Stimulated activated CD4-positive, alpha-beta T cell treated with anti-CD3 and anti-CD28 coated beads, Interleukin-2, amount 100 ng/mL, for 24 hours (primary cell): ENCODE measurements at regions not wholly inside any gene's neighbourhood (a gene's known extent, or its start where the extent isn't known, plus 50 kb on each side); places are given as distances from the start of the nearest gene placed in this dataset.
"Not testable (repeated sequence)": the region's sequence is repeated elsewhere in the genome, so short reads cannot be mapped to it uniquely, and the experiment has no call there.

Experiments used
- DNase-seq, 2 donors: peaks; one replicate each; pipeline ENCODE4 v3.0.0-alpha.2; 2020

DNA sequence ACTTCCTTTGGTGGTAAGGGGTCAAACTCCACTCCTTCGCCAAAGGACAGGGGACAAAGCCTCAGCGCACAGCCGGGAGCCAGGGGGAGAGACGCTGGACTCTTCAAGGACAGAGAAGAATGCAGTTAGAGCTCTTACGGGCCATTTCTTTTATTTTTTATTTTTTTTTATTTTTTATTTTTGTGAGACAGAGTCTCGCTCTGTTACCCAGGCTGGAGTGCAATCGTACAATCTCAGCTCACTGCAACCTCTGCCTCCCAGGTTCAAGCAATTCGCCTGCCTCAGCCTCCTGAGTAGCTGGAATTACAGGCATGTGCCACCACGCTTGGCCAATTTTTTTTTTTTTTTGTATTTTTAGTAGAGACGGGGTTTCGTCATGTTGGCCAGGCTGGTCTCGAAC is 93.2 kb upstream of the RPH3AL start, which contains the start of gene RFLNB:
Gene RFLNB (minus strand): TSS at position 101 of the 400 bp plus-strand sequence.
- not testable (repeated sequence) for DNase-seq

DNA sequence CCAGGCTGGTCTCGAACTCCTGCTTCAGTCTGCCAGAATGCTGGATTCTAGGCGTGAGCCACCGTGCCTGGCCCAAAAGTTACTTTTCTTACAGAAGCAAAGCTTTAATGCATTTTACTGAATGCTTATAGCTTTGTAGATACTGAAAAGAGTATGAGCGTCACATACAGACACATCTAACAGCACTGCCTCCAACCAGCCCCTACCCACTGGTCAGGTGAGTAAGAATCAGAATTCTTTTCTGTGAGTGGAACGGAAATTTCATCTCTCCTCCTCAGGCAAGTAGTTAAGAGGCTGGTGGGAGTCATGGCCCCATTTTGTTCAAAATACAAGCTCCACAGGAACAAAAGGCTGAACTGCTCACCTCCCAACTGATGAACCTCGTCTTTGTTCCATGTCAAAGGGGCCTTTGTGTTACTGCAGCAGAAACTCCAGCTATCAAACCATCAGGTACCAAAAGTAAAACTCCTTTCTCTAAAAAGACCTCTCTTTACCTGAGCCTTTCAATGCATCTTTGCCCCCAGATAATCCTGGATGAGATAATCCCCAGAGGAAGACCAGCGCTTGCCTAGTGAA is 92.4 kb upstream of the RPH3AL start:
- DNase-seq: no peak

DNA sequence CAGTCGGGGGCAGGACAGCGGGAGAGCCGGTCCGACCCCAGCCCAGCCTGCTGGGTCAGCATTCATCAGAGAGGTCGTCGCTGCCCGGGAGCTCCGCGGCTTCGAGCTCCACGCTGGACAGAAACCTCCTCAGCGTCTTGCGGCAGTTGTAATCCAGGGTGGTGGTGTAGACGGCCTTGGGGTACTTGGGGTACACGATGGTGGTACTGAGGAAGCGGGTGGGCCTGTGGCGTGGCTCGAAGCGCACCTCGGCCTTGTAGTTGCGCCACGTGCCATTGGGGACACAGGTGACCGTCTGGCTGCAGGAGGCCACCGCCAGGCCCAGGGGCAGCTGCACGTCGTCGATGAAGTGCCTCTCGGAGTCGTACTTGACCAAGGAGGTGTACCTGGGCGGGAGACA is 90.5 kb upstream of the RPH3AL start:
- no peak for DNase-seq

DNA sequence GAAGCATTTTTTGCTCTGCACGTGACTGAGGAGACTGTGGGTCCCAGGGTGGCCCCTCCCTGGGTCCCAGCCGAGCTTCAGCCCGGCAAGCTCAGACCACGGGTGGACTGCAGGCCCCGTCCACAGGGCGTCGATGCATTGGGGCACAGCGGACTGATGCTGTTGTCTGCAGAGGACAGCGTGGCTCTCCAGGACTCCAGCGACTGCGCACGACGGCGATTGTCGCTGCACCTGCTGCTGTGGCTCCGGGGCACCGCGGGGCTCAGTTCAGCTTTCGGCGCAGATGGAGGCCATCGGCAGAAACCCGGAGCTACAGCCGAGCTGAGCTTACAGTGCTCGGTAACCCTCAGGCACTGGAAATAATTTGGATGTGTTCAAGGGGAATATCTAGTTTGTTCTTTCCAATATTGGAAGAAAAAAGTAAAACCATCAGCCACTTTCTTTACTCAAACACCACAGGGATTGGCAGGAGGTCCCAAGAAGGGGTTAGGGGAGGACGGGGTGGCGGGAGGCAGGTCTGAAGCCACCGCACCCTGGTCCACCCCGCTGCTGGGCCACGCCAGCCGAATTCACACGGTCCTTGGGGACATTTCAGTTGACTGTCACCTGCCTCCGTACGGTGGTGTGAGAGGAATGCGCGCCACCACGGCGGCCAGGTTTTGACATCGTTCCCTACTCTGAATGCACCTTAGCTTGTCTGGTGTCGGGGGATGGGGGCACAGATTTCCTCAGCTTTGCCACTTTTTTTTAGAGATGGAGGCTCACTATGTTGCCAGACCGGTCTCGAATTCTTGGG is 88.7 kb upstream of the RPH3AL start:
- no peak for DNase-seq

DNA sequence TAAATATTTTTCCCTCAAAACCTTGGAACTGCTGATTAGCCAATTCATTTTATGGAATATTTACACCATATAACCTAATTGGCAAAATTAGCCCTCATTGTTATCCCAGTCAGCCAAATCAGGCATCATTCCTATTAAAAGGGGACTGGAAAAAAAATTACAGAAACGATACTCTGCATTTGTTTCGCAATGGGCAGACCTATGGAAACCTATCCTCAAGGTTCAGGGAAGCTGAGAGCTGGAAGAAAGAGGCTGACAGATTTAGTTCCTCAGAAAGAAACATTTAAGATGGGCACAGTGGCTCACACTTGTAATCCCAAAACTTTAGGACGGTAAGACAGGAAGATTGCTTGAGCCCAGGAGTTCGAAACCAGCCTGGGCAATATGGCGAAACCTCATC is 85.6 kb upstream of the RPH3AL start:
- DNase-seq: no peak

DNA sequence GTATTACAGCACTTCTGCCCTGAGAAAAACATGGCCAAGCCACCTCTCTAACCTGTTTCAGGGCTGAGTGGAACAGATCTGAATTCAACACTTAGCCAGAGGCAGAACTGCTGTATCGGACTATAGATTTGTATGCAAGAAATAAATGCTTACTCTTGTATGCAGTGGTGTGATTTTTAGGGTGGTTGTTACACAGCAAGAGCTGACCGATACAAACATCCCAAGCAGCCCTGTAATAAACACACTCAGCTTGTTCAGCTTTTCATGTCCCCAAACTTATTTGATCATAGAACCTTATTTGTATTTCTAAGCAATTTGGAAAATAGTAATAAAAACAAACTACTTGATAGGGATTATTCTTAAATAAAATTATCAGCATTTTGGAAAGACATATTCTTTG is 84.9 kb upstream of the RPH3AL start:
- no peak for DNase-seq

DNA sequence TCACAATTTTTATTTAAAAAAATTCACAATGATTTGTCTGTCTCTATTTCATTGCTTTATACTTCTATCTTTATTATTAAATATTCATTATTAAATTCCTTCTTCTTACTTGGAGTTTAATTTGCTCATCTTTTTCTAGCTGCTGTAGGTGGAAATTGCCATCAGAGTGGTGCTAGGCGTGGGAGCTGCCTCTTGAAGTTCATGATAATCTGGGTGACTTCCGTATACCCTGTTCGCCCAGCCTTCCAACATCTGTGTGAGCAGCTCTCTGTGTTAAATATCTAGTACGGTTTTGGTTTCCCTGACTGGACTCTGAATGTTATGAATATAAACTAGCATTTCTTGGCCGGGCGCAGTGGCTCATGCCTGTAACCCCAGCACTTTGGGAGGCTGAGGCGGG is 84.0 kb upstream of the RPH3AL start:
- no peak for DNase-seq

DNA sequence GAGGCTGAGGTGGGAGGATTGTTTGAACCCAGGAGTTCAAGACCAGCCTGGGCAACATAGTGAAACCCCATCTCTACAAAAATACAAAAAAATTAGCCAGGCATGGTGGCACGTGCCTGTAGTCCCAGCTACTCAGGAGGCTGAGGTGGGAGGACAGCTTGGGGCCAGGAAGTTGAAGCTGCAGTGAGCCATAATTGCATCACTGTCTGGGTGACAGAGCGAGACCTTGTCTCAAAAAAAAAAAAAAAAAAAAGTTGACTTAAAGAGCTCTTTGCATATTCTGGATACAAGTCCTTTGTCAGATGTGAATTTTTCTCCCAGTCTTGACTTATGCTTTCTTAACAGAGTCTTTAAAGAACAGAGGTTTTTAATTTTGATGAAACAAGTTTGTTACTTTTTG is 79.9 kb upstream of the RPH3AL start:
- not testable (repeated sequence) for DNase-seq

DNA sequence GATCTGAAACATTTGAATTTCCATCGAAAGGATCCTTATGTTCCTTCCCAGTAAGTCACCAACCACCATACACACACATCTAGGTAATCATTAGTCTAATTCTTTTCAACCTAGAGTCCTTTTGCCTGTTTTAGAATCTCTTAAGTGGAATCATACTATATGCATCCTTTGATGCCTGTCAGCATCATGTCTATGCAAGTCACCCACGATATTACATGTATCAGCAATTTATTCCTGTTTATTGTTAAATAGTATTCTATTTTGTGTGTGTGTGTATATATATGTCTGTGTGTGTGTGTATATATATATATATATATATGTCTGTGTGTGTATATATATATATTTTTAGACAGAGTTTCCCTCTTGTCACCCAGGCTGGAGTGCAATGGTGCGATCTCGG is 78.9 kb upstream of the RPH3AL start:
- DNase-seq: no peak

DNA sequence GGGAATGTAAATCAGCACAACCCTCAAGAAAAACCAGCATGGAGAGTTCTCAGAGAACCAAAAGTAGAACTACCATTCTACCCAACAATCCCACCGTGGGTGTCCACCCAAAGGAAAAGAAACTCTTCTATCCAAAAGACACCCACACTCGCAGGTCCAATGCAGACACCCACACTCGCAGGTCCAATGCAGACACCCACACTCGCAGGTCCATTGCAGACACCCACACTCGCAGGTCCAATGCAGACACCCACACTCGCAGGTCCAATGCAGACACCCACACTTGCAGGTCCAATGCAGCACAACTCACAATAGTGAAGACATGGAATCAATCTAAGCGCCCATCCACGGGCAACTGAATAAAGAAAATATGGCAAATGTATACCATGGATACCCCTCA is 77.0 kb upstream of the RPH3AL start:
- no peak for DNase-seq

DNA sequence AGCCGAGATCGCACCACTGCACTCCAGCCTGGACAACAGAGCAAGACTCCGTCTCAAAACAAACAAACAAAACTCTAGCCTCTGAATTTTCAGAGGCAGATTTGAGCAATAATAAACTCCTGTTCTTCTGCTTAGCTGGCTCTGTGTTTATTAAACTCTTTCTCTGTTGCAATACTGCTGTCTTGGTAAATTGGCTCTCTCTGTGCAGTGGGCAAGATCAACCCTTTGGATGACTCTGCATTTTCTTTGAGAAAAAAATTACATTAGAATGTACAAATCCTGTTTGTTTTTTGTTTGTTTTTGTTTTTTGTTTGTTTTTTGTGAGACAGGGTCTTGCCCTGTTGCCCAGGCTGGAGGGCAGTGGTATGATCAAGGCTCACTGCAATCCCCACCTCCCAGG is 75.8 kb upstream of the RPH3AL start:
- DNase-seq: no peak

DNA sequence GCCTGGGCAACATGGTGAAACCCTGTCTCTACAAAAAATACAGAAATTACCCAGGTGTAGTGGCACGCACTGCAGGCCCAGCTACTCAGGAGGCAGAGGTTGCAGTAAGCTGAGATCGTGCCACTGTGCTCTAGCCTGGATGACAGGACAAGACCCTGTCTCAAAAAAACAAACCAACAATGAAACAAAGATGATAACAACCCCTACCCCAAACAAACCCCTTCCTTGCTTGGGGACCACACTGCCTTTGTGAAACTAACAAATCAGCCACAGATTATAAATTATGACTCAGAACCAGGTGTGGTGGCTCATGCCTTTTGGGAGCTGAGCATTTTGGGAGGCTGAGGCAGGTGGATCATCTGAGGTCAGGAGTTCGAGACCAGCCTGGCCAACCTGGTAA is 75.3 kb upstream of the RPH3AL start:
- DNase-seq: no peak

DNA sequence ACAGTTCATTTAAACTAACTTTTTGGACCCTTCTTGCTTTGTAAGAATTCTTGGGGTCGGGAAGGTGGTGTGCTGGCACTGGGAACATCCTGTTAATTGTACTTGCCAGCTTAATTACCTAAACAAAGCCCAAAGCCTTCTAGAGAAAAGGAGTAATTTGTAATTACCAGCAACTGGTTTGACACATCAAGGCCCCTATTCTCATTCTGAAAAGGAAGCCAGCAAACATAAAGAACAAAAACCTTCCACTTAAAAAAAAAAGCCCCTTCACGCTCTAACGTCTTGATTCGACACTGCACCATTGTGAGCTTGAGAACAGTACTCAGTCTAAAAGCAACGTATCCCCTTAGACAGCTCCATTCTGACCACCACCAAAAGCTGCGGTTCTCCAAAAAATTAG is 74.7 kb upstream of the RPH3AL start:
- DNase-seq: no peak

DNA sequence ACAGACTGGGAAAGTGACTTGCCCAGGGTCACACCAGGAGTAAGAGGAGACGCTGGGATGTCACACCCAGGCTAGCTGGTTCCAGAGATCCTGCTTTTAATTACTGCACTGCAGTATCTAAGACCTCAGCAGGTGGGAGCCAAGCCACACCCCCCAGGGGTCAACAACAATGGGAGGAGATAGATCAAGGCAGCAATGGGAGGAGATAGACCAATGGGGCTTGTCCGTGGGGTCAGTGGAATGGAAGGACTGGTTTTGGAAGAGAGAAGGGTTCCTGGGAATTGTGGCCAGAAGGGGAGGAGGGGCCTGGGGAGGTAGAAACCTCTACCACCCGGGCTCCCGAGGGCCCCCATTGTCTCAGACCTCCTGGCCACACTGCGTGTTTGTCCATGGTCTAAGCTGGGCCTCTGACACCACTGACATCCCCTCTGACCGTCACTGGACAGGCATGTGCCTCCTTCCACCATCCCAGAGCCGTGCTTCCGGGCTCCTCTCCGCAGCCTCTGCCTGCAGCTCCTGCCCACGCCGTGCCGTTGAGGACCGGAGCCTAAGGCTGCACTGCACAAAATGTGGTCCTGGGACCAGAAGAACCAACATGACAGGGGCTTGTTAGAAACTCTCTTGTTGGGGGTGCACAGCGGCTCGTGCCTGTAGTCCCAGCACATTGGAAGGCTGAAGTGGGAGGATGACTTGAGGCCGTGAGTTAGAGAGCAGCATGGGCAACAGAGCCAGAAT is 69.8 kb upstream of the RPH3AL start:
- DNase-seq: no peak

DNA sequence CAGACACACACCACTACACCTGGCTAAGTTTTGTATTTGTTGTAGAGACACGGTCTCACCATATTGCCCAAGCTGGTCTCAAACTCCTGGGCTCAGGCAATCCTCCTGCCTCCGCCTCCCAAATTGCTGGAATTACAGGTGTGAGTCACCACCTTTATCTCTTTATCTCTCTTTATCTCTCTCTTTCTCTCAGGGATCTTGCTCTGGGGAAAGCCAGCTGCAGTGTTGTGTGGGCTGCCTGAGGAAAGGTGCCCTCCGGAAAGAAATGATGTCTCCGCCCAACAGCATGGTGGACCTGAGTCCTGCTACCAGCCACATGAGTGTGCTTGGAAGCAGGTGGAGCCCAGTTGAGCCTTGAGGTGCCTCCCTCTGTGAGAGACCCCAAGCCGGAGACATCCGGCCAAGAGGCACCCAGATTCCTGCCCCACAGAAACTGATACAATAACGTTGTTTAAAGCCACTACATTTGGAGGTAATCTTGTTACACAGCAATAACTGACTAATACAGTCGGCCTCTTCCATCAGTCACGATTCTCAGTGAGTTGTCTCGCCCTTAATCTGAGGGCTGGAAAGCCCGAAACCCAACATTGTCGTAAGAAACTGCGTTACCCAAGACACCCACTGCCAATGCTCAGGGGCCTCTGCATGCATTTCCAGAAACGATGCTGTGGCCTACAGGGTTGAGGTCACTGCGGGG is 68.0 kb upstream of the RPH3AL start:
- no peak for DNase-seq

DNA sequence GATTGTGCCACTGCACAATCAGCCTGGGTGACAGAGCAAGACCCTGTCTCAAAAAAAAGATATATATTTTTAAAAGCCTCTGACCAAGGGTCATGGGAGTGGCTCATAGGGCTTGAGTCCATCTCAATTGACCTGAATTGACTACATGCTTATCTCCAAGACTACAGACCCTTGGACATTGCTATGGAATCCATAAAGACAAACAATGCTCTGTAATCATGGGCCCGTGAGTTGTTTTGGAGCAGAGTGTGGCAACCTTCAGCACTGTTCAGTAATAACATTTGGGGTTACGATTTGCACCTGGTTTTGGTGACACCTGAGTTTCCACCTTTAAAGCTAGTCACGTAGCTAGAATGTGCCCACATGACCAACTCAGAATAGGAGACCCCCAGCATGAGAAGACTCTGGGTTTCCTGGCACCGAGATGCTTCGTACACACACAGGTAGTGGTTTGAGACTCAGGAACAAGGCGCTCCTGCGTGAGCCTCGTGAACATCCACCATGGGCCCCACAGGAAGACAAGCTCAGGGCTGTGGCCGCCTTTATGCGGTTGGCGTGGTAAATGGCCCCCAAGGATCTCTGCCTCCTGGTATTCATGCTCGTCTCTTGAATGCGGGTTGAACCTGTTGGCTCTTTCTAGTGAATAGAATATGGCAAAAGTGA is 66.6 kb upstream of the RPH3AL start:
- no peak for DNase-seq

DNA sequence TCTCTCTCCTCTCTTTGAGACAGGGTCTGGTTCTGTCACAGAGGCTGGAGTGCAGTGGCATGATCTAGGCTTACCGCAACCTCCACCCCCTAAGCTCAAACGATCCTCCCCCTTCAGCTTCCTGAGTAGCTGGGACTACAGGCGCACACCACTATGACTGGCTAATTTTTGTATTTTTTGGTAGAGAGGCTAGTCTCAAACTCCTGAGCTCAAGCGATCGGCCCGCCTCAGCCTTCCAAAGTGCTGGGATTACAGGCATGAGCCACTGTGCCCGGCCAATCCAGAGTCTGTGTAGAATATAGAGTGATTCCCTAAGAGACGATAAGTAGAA is 65.8 kb upstream of the RPH3AL start:
- DNase-seq: peak in 1 of 2 donors; percentile 39

DNA sequence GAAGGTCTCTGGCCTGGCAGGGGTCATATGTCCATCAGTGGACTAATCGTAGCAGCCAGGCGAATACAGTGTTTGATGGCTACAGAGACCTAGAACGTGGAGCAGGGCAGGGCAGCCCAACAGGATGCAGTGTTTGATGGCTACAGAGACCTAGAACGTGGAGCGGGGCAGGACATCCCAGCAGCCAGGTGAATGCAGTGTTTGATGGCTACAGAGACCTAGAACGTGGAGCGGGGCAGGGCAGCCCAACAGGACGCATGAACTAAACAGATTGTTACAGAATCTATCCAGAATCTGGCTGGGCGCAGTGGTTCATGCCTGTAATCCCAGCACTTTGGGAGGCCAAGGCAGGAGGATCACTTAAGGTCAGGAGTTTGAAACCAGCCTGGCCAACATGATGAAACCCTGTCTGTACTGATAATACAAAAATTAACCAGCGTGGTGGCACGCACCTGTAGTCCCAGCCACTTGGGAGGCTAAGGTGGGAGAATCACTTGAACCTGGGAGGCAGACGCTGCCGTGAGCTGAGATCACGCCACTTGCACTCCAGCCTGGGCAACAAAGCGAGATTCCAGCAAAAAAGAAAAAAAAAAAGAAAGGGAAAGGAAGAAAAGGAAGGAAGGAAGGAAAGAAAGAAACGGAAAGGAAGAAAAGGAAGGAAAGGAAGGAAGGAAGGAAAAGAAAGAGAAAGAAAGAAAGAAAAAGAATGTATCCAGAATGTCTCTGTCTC is 65.2 kb upstream of the RPH3AL start:
- DNase-seq: no peak

DNA sequence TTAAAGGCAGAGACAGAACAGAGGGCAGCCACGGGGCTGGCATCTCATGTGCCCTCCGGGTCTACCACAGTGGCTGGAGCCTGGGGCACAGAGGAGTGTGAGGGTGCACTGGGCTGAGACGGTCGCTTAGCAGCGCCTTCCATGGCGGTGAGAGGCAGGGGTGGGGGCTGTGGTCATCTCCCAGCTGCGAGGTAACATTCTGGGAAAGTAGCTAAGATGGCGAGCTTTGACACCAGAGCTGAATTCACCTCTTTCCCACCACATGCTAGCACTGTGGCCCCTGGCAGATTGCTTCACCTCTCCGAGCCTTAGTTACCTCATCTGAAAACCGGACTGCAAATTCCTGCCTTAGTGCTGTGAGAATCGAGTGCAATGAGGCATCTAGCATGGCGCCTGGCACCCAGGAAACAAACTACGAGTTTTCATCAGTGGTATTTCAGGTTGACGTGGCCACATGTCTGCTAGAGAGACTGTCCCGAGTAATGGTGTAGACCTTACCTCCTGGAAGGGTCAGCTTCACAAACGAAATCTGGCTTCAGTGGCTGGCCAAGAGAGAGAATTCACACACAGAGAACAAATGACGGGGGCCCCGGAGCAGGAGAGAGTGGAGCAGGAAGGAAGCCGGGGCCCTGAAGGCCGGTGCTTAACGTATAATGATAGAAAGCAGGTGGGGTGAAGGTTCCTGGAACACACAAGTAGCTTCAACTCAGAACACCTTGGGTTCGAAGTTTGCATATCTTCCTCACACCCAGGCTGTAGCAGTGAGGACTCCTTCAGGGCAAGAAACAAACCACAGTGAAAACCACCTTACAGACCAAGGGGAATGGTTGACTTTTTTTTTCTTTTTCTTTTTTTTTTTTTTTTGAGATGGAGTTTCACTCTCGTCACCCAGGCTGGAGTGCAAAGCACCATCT is 63.9 kb upstream of the RPH3AL start:
- peak; percentile 54 to 61 for DNase-seq

DNA sequence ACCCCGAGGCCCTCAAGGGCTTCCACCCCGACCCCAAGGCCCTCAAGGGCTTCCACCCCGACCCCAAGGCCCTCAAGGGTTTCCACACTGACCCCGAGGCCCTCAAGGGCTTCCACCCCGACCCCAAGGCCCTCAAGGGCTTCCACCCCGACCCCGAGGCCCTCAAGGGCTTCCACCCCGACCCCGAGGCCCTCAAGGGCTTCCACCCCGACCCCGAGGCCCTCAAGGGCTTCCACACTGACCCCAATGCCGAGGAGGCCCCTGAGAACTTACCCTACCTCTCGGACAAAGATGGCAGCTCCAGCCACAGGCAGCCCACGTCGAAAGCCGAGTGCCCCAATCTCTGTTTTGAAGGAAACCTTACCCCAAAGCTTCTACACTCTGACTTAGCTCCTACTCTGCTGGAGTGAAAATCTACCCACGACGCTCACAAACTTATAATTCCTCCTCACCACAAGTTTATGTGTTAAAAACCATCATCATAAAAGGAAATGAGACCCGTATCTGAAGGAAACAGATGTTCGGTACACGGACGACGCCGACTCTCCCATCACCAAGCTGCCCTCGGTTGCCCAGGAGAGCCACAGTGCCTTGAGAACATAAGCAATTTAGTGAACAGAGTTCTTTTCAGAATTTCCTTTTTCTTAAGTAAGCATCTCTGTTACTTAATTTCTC is 61.2 kb upstream of the RPH3AL start:
- peak in 1 of 2 donors; percentile 40 for DNase-seq

DNA sequence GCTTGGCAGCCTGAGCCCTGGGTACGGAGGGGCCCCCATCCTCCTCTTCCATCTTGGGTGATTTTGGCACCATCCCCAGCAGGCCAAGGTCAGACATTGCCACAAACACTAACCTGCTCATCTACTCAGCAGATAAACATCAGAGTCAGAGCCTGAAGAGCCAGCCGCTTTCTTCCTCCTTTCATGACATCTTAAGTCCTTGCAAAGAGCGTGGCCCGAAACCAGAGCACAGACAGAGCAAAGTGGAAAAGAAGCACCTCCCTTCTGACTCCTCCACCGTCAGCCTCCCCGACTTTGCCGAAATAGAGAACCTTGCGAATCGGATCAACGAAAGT is 60.4 kb upstream of the RPH3AL start:
- peak in 1 of 2 donors; percentile 35 for DNase-seq
